Endodermal cell (in vitro differentiated cells): ENCODE measurements at regions not wholly inside any gene's neighbourhood (a gene's known extent, or its start where the extent isn't known, plus 50 kb on each side); places are given as distances from the start of the nearest gene placed in this dataset.
A peak's percentile ranks its signal among the peaks of the same experiment; 100 is the strongest.

Source experiments
- DNase-seq: peaks from one replicate; pipeline ENCODE4 v3.0.0-alpha.2; 2017
- H3K27ac ChIP-seq: 2 replicates; pipeline ENCODE4 v1.5.1; 2013; ENCODE audit warnings: mild to moderate bottlenecking, low read depth, low read length, moderate library complexity
- H3K27me3 ChIP-seq: 2 replicates; pipeline ENCODE4 v1.6.1; 2013; ENCODE audit warnings: mild to moderate bottlenecking, low read length, moderate library complexity; ENCODE audit not compliant: insufficient read depth, control insufficient read depth, poor library complexity, severe bottlenecking
- H3K36me3 ChIP-seq: 2 replicates; pipeline ENCODE4 v1.7.0; 2013; ENCODE audit warnings: mild to moderate bottlenecking, low read length, moderate library complexity; ENCODE audit not compliant: control insufficient read depth, insufficient read depth
- H3K4me1 ChIP-seq: one replicate; pipeline ENCODE4 v1.7.0; 2013; ENCODE audit warnings: low read length; ENCODE audit not compliant: control insufficient read depth, insufficient read depth
- H3K4me3 ChIP-seq: 2 replicates; pipeline ENCODE4 v1.5.1; 2013; ENCODE audit warnings: mild to moderate bottlenecking, low read length, moderate library complexity
- H3K9ac ChIP-seq: 2 replicates; pipeline ENCODE4 v1.6.1; 2013; ENCODE audit warnings: mild to moderate bottlenecking, low read length, moderate library complexity; ENCODE audit not compliant: poor library complexity, severe bottlenecking; ENCODE audit errors: extremely low read depth
- H3K9me3 ChIP-seq: 2 replicates; pipeline ENCODE4 v1.6.1; 2013; ENCODE audit warnings: mild to moderate bottlenecking, low read length, moderate library complexity; ENCODE audit not compliant: control insufficient read depth
- H3K27ac Mint-ChIP-seq: 2 replicates; pipeline ENCODE4 v1.8.0; 2020; ENCODE audit warnings: mixed read lengths
- H3K27me3 Mint-ChIP-seq: 2 replicates; pipeline ENCODE4 v1.8.0; 2021; ENCODE audit warnings: mild to moderate bottlenecking, mixed read lengths; ENCODE audit not compliant: insufficient read depth
- H3K36me3 Mint-ChIP-seq: 2 replicates; pipeline ENCODE4 v1.8.0; 2020; ENCODE audit warnings: low read depth, mixed read lengths
- H3K4me1 Mint-ChIP-seq: 2 replicates; pipeline ENCODE4 v1.8.0; 2020; ENCODE audit warnings: mixed read lengths
- H3K4me3 Mint-ChIP-seq: 2 replicates; pipeline ENCODE4 v1.8.0; 2020; ENCODE audit warnings: mild to moderate bottlenecking, moderate library complexity, mixed read lengths
- H3K9me3 Mint-ChIP-seq: 2 replicates; pipeline ENCODE4 v1.8.0; 2020; ENCODE audit warnings: mild to moderate bottlenecking, mixed read lengths
- CTCF ChIP-seq: fragments of 200-600 bp; sonication (generic); conservative IDR thresholded peaks from 2 replicates; pipeline ENCODE4 v1.5.0; 2021; ENCODE audit warnings: antibody characterized with exemption, mild to moderate bottlenecking
- WGBS, 2 experiments: methylation state at CpG; one replicate each; pipeline versions ENCODE4 v1.1.5 to v1.1.7; 2013; ENCODE audit warnings: missing lambda C conversion rate in 2 of 2, mixed read lengths in 1 of 2; ENCODE audit not compliant: insufficient coverage in 1 of 2, insufficient read length in 1 of 2; 5-methylcytosine and 5-hydroxymethylcytosine counted together

- H3K36me3 ChIP-seq = no peaks in the 10 kb centered on the region
- no peak overlapping the region for H3K9ac ChIP-seq
- WGBS, 2 experiments = 75 to 90% methylated on average over 1 to 2 of the region's 2 CpGs
- Mint-ChIP-seq H3K4me1 (peaks cover under 1% of the 10 kb centered on the region), H3K9me3 (peaks cover 18% of the 10 kb centered on the region), H3K36me3 (no peaks in the 10 kb centered on the region), H3K27me3 (peaks cover 13% of the 10 kb centered on the region), H3K27ac (no peak overlapping the region), H3K4me3 (no peak overlapping the region)
- no peak for TF ChIP-seq CTCF
- H3K4me3 ChIP-seq = no peak overlapping the region
- no peak overlapping the region for H3K27ac ChIP-seq
- no peak for DNase-seq
- no peaks in the 10 kb centered on the region for H3K27me3 ChIP-seq
- H3K4me1 ChIP-seq = no peaks in the 10 kb centered on the region
- H3K9me3 ChIP-seq = no peaks in the 10 kb centered on the region
Measured at GRCh38 chr12:115343008-115343407, 659.0 kb upstream of the TBX3 start.

DNA sequence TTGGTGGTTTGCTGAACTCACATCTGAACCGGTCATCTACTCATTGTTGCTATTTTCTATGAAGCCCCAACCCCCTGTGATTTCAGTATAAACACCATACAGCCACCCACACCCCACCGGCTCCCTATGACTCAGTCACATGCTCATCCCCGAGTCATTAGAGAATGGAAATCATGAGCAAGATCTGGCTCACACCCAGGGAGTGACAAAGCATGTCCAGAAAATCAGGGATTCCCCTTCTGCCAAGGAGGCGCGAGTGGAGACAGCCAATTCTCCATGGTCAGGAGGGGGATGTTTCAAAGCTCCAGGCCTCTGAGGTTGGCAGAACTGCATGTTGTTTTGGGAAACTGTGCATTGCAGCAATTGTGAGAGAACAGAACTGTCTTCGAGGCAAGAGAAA lies 657.5 kb upstream of the TBX3 start:
- H3K27ac Mint-ChIP-seq = no peak overlapping the region
- peaks cover 18% of the 10 kb centered on the region for H3K9me3 Mint-ChIP-seq
- Histone ChIP-seq H3K4me3 (no peak overlapping the region), H3K27me3 (no peaks in the 10 kb centered on the region), H3K36me3 (no peaks in the 10 kb centered on the region), H3K27ac (no peak overlapping the region), H3K4me1 (no peaks in the 10 kb centered on the region), H3K9ac (no peak overlapping the region), H3K9me3 (no peaks in the 10 kb centered on the region)
- peaks cover 6% of the 10 kb centered on the region for H3K4me1 Mint-ChIP-seq
- TF ChIP-seq CTCF = no peak
- peaks cover 8% of the 10 kb centered on the region for H3K27me3 Mint-ChIP-seq
- WGBS, 2 experiments = 80 to 90% methylated on average over 6 of the region's 6 CpGs
- H3K36me3 Mint-ChIP-seq = no peaks in the 10 kb centered on the region
- no peak for DNase-seq
- H3K4me3 Mint-ChIP-seq = no peak overlapping the region

DNA sequence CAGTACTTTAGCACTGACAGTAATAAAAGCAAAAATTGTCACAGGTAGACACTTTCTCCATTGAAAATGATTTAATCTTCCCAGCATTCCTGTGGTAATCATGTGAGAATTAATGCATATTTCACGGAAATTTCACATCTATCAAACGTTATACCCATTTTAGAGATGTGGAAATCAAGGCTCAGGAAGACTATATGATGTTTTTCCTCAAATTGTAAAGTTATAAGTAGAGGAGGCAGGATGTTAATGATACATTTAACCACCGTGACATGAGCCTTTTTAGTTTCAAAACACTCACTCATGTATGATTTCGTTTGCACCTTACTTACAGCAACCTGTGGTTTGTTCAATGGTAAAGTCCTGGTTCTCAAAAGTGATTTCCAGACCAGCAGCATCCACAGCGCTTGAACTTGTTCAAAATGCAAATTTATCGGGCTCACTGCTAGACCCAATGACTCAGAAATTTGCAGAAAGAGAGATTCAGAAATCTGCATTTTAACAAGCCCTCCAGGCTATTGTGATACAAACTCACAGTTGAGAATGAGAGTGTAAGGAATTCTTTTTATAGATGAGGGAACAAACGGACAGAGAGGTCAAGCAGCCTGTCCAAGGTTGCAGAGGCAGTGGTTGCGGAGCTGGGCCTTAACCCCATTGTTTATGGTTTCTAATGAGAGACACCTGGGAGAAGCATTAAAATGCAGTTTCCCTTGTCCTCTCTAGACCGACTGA lies 654.8 kb upstream of the TBX3 start:
- Histone ChIP-seq H3K9me3 (no peaks in the 10 kb centered on the region), H3K9ac (no peak overlapping the region), H3K27me3 (peaks cover 3% of the 10 kb centered on the region), H3K4me1 (no peaks in the 10 kb centered on the region), H3K36me3 (no peaks in the 10 kb centered on the region), H3K27ac (no peak overlapping the region), H3K4me3 (no peak overlapping the region)
- TF ChIP-seq CTCF = no peak
- Mint-ChIP-seq H3K4me1 (peaks cover 6% of the 10 kb centered on the region), H3K27me3 (peaks cover 27% of the 10 kb centered on the region), H3K9me3 (peaks cover 18% of the 10 kb centered on the region), H3K36me3 (no peaks in the 10 kb centered on the region), H3K27ac (no peak overlapping the region), H3K4me3 (no peak overlapping the region)
- WGBS, 2 experiments = 77 to 82% methylated on average over 7 to 9 of the region's 9 CpGs
- peak; percentile 48 for DNase-seq
